IMR-90 (cell line): ENCODE measurements at regions not wholly inside any gene's neighbourhood (a gene's known extent, or its start where the extent isn't known, plus 50 kb on each side); places are given as distances from the start of the nearest gene placed in this dataset.
"Not testable (repeated sequence)": the region's sequence is repeated elsewhere in the genome, so short reads cannot be mapped to it uniquely, and the experiment has no call there.

Source experiments
- ATAC-seq: fragments of 200-7000 bp; cut with Tn5 transposase; 2 replicates; pipeline ENCODE4 v1.9.1; 2020; ENCODE audit warnings: low read depth, mild to moderate bottlenecking, moderate library complexity
- BruUV-seq: library from RNA; stranded (reverse); fragments of 400-500 nt; replicated peaks from 2 replicates; lab custom pipeline; 2021; lab: Mats Ljungman, UMichigan
- CTCF ChIA-PET: fragments of 300-600 bp; formaldehyde crosslinking; extraction: SDS; loops from one replicate; lab custom pipeline; 2021; ENCODE audit warnings: antibody characterized with exemption; lab: Yijun Ruan, JAX
- POLR2A ChIA-PET: fragments of 300-600 bp; sonication (Branson Sonifier 250); formaldehyde crosslinking; loops from one replicate; lab custom pipeline; 2022; ENCODE audit warnings: antibody characterized with exemption; ENCODE audit not compliant: unreplicated experiment; lab: Charles Lee
- DNase-seq: peaks from one replicate; pipeline ENCODE4 v3.0.0; 2013
- H2AFZ ChIP-seq: replicated peaks from 2 replicates; pipeline ENCODE3; 2013; ENCODE audit warnings: low read length, mild to moderate bottlenecking; ENCODE audit not compliant: poor library complexity
- H2AK5ac ChIP-seq: 2 replicates; pipeline ENCODE4 v1.6.1; 2013; ENCODE audit warnings: low read depth, low read length, inconsistent platforms
- H2AK9ac ChIP-seq: replicated peaks from 2 replicates; pipeline ENCODE3; 2013; ENCODE audit warnings: mild to moderate bottlenecking, low read depth, low read length, moderate library complexity; ENCODE audit not compliant: poor library complexity
- H2BK120ac ChIP-seq: 2 replicates; pipeline ENCODE4 v1.6.1; 2013; ENCODE audit warnings: low read depth, low read length, inconsistent platforms
- H2BK15ac ChIP-seq: 3 replicates; pipeline ENCODE4 v1.6.1; 2013; ENCODE audit warnings: low read depth, low read length, inconsistent platforms
- H2BK20ac ChIP-seq: 2 replicates; pipeline ENCODE4 v1.6.1; 2013; ENCODE audit warnings: low read depth, mild to moderate bottlenecking, inconsistent platforms, low read length, moderate library complexity
- H2BK5ac ChIP-seq: 2 replicates; pipeline ENCODE4 v1.6.1; 2013; ENCODE audit warnings: mild to moderate bottlenecking, low read depth, low read length, inconsistent platforms; ENCODE audit not compliant: poor library complexity, severe bottlenecking
- H3K14ac ChIP-seq: replicated peaks from 2 replicates; pipeline ENCODE4 v1.6.1; 2013; ENCODE audit warnings: low read depth, low read length, inconsistent platforms
- H3K18ac ChIP-seq: 2 replicates; pipeline ENCODE4 v1.6.1; 2013; ENCODE audit warnings: low read depth, low read length, control low read depth
- H3K23ac ChIP-seq: 2 replicates; pipeline ENCODE4 v1.6.1; 2013; ENCODE audit warnings: low read depth, low read length, inconsistent platforms
- H3K27ac ChIP-seq: 2 replicates; pipeline ENCODE4 v1.5.1; 2013; ENCODE audit warnings: mild to moderate bottlenecking, control low read depth, low read length; ENCODE audit not compliant: insufficient read depth
- H3K27me3 ChIP-seq: 2 replicates; pipeline ENCODE4 v1.6.1; 2013; ENCODE audit warnings: low read length; ENCODE audit not compliant: control insufficient read depth, insufficient read depth
- H3K36me3 ChIP-seq: 2 replicates; pipeline ENCODE4 v1.6.1; 2013; ENCODE audit warnings: low read length, mixed read lengths; ENCODE audit not compliant: control insufficient read depth, insufficient read depth
- H3K4ac ChIP-seq: 2 replicates; pipeline ENCODE4 v1.6.1; 2013; ENCODE audit warnings: low read depth, low read length, inconsistent platforms
- H3K4me1 ChIP-seq: 2 replicates; pipeline ENCODE4 v1.6.1; 2013; ENCODE audit warnings: low read length, mixed read lengths; ENCODE audit not compliant: control insufficient read depth, insufficient read depth
- H3K4me2 ChIP-seq: 2 replicates; pipeline ENCODE4 v1.6.1; 2013; ENCODE audit warnings: low read depth, mild to moderate bottlenecking, control low read depth, low read length, moderate library complexity
- H3K4me3 ChIP-seq: 2 replicates; pipeline ENCODE4 v1.5.1; 2013; ENCODE audit warnings: low read depth, mild to moderate bottlenecking, control low read depth, low read length, moderate library complexity; ENCODE audit not compliant: insufficient read depth
- H3K56ac ChIP-seq: 2 replicates; pipeline ENCODE4 v1.6.1; 2013; ENCODE audit warnings: low read length, inconsistent platforms; ENCODE audit not compliant: insufficient read depth; ENCODE audit errors: extremely low read depth
- H3K79me1 ChIP-seq, 2 experiments: 2 replicates each; pipeline ENCODE4 v1.6.1; 2013; ENCODE audit warnings: low read length in 2 of 2, inconsistent platforms in 1 of 2, low read depth in 1 of 2
- H3K9ac ChIP-seq: 2 replicates; pipeline ENCODE4 v1.6.1; 2013; ENCODE audit warnings: low read depth, low read length, control low read depth
- H3K9me1 ChIP-seq: 2 replicates; pipeline ENCODE4 v1.6.1; 2013; ENCODE audit warnings: low read length, inconsistent platforms; ENCODE audit not compliant: insufficient read depth
- H3K9me3 ChIP-seq: 2 replicates; pipeline ENCODE4 v1.6.1; 2013; ENCODE audit warnings: low read length; ENCODE audit not compliant: control insufficient read depth, insufficient read depth
- H4K20me1 ChIP-seq: 2 replicates; pipeline ENCODE4 v1.6.1; 2013; ENCODE audit warnings: low read length, inconsistent platforms; ENCODE audit not compliant: insufficient read depth
- H4K5ac ChIP-seq: 2 replicates; pipeline ENCODE4 v1.6.1; 2013; ENCODE audit warnings: mild to moderate bottlenecking, low read depth, low read length, control low read depth
- H4K8ac ChIP-seq, 2 experiments: 2 replicates each; pipeline ENCODE4 v1.6.1; 2013; ENCODE audit warnings: low read depth in 2 of 2, low read length in 2 of 2, control low read depth in 1 of 2, inconsistent platforms in 1 of 2
- H4K91ac ChIP-seq: 2 replicates; pipeline ENCODE4 v1.6.1; 2013; ENCODE audit warnings: low read depth, low read length, inconsistent platforms; ENCODE audit not compliant: insufficient read depth
- WGBS, 2 experiments: methylation state at CpG; one replicate each; pipeline versions ENCODE4 v1.1.5 to v1.1.7; 2013; ENCODE audit warnings: missing lambda C conversion rate in 2 of 2; ENCODE audit not compliant: insufficient read length in 1 of 2; ENCODE audit errors: extremely low coverage in 2 of 2; 5-methylcytosine and 5-hydroxymethylcytosine counted together
- dilution Hi-C: fragments of 300-500 bp; cut with HindIII; formaldehyde crosslinking; loops from one replicate; pipeline ENCODE4 v1.14.3; 2018; ENCODE audit warnings: low sequenced_read_pairs; ENCODE audit not compliant: unreplicated experiment
- in situ Hi-C: fragments of 300-500 bp; cut with MboI; formaldehyde crosslinking; loops from 3 replicates; pipeline ENCODE4 v1.14.3; 2019; ENCODE audit warnings: low sequenced_read_pairs, inconsistent platforms, mixed read lengths
- intact Hi-C: fragments of 100-400 bp; cut with micrococcal nuclease; formaldehyde crosslinking; loops from 2 replicates; pipeline ENCODE4 v1.10.0; 2022

DNA sequence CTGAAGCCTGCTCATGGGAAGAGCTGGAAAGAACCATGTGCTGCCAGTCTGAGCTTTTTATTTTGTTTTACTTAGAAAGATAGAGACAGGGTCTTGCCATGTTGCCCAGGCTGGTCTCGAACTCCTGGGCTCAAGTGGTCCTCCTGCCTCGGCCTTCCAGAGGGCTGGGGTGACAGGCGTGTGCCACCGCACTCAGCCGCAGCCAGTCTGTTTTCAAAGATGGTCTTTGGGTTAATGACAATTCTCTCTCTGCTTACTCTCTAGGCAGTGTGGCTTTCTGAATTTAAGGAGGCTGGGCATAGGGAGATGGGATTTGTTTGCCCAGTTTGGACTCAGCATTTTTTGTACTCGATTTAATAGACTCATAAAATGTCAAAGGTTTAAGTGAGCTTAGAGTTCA lies 1357.9 kb downstream of the CDH12 start:
- H3K9me3 ChIP-seq, H3K4me3 ChIP-seq, H3K56ac ChIP-seq, H4K91ac ChIP-seq, H3K18ac ChIP-seq, H2BK5ac ChIP-seq, in situ Hi-C loops, H3K14ac ChIP-seq, H3K9me1 ChIP-seq, CTCF ChIA-PET, H3K79me1 ChIP-seq, H2BK20ac ChIP-seq, H4K8ac ChIP-seq, H2BK15ac ChIP-seq, H3K4me2 ChIP-seq, POLR2A ChIA-PET, H2BK120ac ChIP-seq, H4K5ac ChIP-seq, H4K20me1 ChIP-seq, H2AK5ac ChIP-seq, DNase-seq, H3K23ac ChIP-seq, H3K9ac ChIP-seq, H3K4ac ChIP-seq, ATAC-seq, H3K4me1 ChIP-seq, intact Hi-C loops, H2AFZ ChIP-seq, H2AK9ac ChIP-seq, BruUV-seq, H3K27me3 ChIP-seq, dilution Hi-C loops, H3K36me3 ChIP-seq, H3K27ac ChIP-seq: not testable (repeated sequence)
- no CpG with 5 or more reads among the region's 6 CpGs for WGBS, 2 experiments

- H3K4me1 ChIP-seq, H4K5ac ChIP-seq, H4K91ac ChIP-seq, H3K14ac ChIP-seq, dilution Hi-C loops, H3K9me1 ChIP-seq, H2BK5ac ChIP-seq, in situ Hi-C loops, H3K79me1 ChIP-seq, DNase-seq, BruUV-seq, H4K8ac ChIP-seq, H2BK120ac ChIP-seq, H3K4me2 ChIP-seq, H2BK20ac ChIP-seq, H3K9me3 ChIP-seq, H2AK9ac ChIP-seq, H2AFZ ChIP-seq, H3K27ac ChIP-seq, H3K9ac ChIP-seq, H3K27me3 ChIP-seq, H3K4ac ChIP-seq, H3K18ac ChIP-seq, H2BK15ac ChIP-seq, CTCF ChIA-PET, H3K56ac ChIP-seq, intact Hi-C loops, H4K20me1 ChIP-seq, H2AK5ac ChIP-seq, H3K23ac ChIP-seq, POLR2A ChIA-PET, H3K36me3 ChIP-seq, ATAC-seq, H3K4me3 ChIP-seq: not testable (repeated sequence)
- no CpG with 5 or more reads among the region's 8 CpGs for WGBS, 2 experiments
Measured at GRCh38 chr5:21494033-21494432, 1359.1 kb downstream of the CDH12 start.
